MV-4-11 (cell line): ENCODE measurements at regions not wholly inside any gene's neighbourhood (a gene's known extent, or its start where the extent isn't known, plus 50 kb on each side); places are given as distances from the start of the nearest gene placed in this dataset.

Experiments used
- DNase-seq: peaks from one replicate; lab custom pipeline; 2025; lab: John Stamatoyannopoulos, UW

DNA sequence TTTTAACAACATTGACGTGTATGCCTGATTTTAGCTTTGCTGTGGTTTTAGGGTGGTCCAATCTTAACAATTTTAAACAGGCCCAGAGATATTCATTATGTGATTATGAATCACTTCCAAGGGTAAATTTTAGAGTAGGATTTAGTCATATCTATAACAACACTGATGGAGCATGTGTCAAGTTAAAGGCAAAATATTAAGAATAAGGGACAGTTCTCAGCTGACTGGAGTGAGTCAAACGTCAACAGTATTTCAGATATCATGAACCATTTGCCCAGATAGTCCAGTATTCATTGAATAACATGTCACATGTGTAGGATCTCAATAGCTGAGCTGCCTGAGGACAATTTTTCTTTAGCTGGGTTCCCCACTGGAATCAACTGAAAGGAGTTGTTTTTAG, 61.3 kb upstream of the VCX2 start:
- no peak for DNase-seq

DNA sequence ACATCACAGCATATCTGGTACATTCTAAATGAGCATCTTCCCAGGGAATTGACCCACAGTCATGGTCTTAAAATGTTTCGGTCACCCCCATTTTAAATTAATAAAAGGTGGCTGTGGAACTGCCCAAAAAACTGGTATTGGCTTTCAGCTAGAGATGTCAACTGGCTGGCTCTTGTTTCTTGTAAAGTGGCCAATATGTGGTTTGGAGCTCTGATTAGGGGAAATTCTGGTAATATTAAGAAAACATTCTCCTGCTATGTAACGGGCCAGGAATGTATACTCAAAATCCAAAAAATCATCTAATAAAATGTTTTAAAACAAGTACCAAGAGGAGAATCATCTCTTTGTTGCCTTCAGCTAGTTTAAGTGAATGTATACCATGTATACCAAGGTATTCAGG, 62.0 kb upstream of the VCX2 start:
- DNase-seq: no peak

- DNase-seq: no peak
These were observed 64.0 kb upstream of the VCX2 start for GRCh38 chrX:8235026-8235425.

DNA sequence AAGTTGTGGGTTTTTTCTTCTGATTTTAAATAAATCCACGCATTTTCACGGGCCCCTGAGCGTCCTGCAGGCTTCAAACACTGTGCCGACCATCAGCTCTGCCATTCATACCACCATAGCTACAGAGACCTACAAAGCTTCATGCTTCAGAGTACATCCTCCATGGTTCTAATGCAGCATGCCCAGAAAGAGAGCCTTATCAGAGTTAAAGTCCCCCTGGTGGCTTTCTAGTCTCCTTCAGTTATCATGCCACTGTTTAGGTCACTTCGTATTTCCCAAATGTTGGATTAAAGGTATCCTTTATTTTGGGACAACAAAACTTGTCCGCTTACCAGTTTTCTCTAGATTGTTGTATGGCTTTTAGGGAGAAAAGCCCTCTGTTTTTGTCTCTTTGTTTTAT, 66.7 kb upstream of the VCX2 start:
- no peak for DNase-seq

- no peak for DNase-seq
These were observed 71.5 kb upstream of the VCX2 start for GRCh38 chrX:8242431-8243020.

GRCh38 chrX:8244301-8244700, 73.2 kb upstream of the VCX2 start:
- no peak for DNase-seq

- no peak for DNase-seq
These were observed 74.3 kb upstream of the VCX2 start for GRCh38 chrX:8245411-8245810.

- no peak for DNase-seq
These were observed 82.0 kb upstream of the VCX2 start for GRCh38 chrX:8253096-8253495.

- DNase-seq: no peak
These were observed 83.3 kb upstream of the VCX2 start for GRCh38 chrX:8254401-8254800.

- no peak for DNase-seq
These were observed 101.8 kb upstream of the VCX2 start for GRCh38 chrX:8272821-8273220.

DNA sequence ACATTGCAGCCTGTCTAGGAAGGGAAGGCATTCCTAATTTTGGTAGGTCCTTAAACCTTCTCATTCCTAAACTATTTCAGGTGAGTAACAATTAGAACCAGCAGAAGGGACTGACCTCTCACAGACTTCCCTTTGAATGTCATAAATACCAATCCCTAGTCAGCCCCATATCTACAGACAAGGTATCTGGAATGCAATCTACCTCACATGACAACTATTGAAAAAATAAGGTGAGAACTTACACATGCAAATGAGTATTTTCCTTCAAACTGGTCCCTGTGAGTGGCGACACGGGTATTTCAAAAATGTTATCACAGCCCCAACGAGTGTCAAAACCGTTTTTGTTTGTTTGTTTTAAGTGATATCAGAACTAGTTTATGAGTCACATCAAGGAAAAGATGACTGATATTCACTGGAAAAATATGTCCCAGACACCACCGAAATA, 102.4 kb upstream of the VCX2 start:
- no peak for DNase-seq

- no peak for DNase-seq
These were observed 103.1 kb upstream of the VCX2 start for GRCh38 chrX:8274170-8274569.

GRCh38 chrX:8278557-8278956, 107.5 kb upstream of the VCX2 start:
- DNase-seq: no peak

GRCh38 chrX:8279323-8279722, 108.3 kb upstream of the VCX2 start:
- no peak for DNase-seq

DNA sequence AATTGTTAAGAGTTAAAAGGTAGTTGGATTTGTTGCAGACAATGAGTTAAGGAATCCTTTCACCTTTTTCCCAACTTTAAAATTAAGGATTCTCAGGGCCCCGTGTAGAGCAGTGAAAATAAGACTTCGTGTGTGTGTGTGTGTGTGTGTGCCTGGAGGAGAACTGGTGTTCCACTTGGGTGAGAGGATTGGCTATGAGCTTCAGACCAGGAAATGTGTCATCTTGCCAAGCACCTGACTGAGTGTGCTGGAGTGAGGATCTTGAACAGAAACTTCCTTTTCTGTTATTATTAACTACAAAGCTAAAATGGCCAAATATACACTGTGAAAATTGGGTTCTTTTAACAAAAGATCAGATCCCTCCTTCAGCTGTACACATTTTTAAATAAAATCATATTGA, 113.1 kb upstream of the VCX2 start:
- no peak for DNase-seq

DNA sequence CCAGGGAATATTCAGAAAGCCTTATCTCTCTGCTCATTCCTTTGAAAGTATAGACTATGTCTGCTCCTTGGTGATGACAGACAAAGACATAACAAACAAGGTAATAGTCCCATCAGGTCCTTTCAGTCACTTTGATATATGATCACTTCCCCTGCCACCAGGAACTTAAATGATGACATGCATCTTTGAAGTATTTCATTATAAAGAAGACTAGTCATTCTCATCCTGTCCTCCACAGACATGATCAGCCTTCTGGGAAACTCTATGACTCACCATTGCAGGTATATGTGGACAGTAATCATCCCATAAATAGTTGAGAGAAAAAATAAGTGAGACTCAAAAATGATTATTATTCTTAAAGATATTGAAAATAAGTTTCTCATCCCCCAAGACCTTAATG, 117.5 kb upstream of the VCX2 start:
- no peak for DNase-seq

DNA sequence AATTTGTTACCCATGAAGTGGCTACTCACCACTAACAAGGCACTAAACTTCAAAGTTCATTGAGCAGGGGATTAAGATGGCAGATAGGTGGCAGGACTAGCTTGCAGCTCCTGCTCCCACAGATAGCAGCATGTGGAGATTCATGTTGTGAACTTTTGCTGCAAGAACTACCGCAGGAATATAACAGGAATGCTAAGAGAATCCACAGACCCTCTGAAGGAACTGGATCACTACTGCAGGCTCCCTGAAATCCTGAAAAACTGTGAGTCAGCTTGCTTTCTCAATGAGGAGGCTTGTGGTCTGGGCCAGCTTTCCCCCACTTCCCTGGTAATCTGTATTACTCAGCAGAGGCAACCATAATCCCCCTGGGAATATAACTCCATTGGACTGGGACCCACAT, 118.5 kb upstream of the VCX2 start:
- DNase-seq: no peak

DNA sequence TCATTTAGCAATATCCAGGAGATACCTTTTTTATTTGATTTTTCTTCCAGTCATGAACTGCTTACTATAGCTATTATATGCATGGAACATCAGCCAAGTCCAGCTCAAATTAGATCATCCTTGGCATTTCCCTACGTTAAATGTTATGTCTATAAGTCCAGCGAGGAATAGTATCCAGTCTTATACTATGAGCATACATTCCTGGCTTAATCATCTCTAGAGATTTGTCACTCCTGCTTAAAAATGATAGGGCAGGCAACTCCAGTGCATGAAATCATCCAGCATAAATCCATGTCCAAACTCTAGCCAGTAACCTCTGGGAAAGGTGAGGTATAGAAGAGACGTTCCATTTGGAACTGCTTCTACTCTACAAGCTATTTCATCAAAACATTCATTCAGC, 126.7 kb upstream of the VCX2 start:
- no peak for DNase-seq

DNA sequence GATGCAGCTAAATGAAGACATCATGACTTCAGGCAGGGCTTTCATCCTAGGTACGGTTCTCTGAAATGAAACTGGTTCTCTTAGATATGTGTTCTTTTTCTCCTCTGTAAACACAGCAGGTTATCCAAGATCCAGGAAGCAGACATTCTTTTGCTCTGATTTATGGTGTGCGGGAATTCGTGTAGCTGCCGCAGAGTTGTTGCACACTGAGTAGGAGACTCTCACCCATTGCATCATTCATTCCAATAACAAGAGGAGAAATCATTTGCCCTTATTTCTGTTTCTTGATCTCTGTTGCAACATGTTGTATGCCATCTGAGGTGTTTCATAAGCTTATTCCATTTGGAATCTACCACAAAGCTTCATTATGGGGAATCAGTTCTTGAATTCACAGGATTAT, 133.6 kb upstream of the VCX2 start:
- no peak for DNase-seq

DNA sequence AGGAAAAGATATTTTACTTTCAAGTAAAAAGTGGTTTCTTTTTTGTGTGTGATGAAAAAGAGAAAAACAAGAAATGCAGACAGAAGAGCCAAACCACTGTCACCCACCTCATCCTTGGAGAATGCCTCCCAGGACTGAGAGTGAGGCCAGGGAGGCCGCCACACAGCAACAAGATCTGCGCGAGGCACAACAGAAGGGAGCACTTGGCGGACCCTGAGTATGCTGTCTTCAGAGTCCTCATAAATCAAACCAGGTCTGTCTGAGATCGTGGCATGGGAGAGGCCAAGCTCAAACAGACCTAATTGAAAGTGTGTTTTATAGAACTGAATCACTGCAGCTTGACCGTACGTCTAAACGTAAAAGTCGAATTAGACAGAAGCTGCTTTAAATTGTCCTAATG, 134.3 kb upstream of the VCX2 start:
- no peak for DNase-seq

GRCh38 chrX:8306291-8306925, 135.3 kb upstream of the VCX2 start:
- DNase-seq: no peak

GRCh38 chrX:8310409-8310808, 139.3 kb upstream of the VCX2 start:
- DNase-seq: no peak

DNA sequence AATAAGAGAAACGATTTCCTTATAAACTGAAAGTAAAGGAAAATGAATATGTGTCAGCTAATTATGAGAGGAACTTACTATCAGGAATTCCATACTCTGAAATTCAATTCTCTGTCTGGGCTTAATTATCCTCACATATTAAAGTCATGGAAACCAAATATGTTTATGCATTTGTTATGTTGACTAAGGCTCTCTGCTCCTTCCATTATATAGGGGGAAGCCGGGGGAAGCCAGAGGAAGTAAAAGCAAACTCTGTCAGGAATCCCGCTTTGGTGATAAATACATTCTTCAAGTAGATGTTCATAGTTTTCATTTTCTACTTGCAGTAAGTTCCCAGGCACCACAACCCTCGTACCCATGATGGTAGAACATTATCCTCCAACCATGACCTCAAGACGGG, 142.8 kb upstream of the VCX2 start:
- DNase-seq: no peak

- DNase-seq: no peak
These were observed 143.8 kb upstream of the VCX2 start for GRCh38 chrX:8314881-8315280.
